Endothelial cell of umbilical vein (primary cell): ENCODE measurements at regions not wholly inside any gene's neighbourhood (a gene's known extent, or its start where the extent isn't known, plus 50 kb on each side); places are given as distances from the start of the nearest gene placed in this dataset.

Source experiments
- BruUV-seq: library from RNA; stranded (reverse); fragments of 400-500 nt; replicated peaks from 2 replicates; lab custom pipeline; 2021; lab: Mats Ljungman, UMichigan
- CTCF ChIA-PET: fragments of 300-600, 350-600 bp; sonication (Branson Sonifier 250); formaldehyde crosslinking; loops from one replicate; lab custom pipeline; 2021; ENCODE audit warnings: antibody characterized with exemption, inconsistent platforms; lab: Charles Lee
- POLR2A ChIA-PET: fragments of 300-600, 350-600 bp; sonication (Branson Sonifier 250); formaldehyde crosslinking; loops from one replicate; lab custom pipeline; 2021; ENCODE audit warnings: antibody characterized with exemption, inconsistent platforms; lab: Charles Lee
- DNase-seq: peaks from one replicate; pipeline ENCODE4 v3.0.0-alpha.2; 2011; ENCODE audit warnings: low read depth, low spot score
- FAIRE-seq: peaks from 2 replicates; lab custom pipeline; 2011; peaks lifted over from hg19 to GRCh38; lab: Jason Lieb, UNC
- H2AFZ ChIP-seq: 2 replicates; pipeline ENCODE4 v1.6.0; 2012; ENCODE audit warnings: low read depth, low read length, control low read depth, inconsistent platforms
- H3K27ac ChIP-seq: 2 replicates; pipeline ENCODE4 v1.5.1; 2011; ENCODE audit warnings: low read depth, mild to moderate bottlenecking, control low read depth, low read length, moderate library complexity; ENCODE audit not compliant: insufficient read depth
- H3K27me3 ChIP-seq, 2 experiments: 2 replicates each; pipeline versions ENCODE4 v1.6.0 to v1.6.1; 2011; ENCODE audit warnings: low read length in 2 of 2, mixed read lengths in 1 of 2; ENCODE audit not compliant: control insufficient read depth in 2 of 2, insufficient read depth in 2 of 2
- H3K36me3 ChIP-seq, 2 experiments: 2 replicates in 1 of 2; 3 replicates in 1 of 2; pipeline ENCODE4 v1.5.1; 2011; ENCODE audit warnings: low read length in 2 of 2, mild to moderate bottlenecking in 1 of 2, moderate library complexity in 1 of 2; ENCODE audit not compliant: control insufficient read depth in 2 of 2, insufficient read depth in 2 of 2; ENCODE audit errors: extremely low read depth in 1 of 2
- H3K4me1 ChIP-seq: 3 replicates; pipeline ENCODE4 v1.5.1; 2011; ENCODE audit warnings: mild to moderate bottlenecking, low read length; ENCODE audit not compliant: control insufficient read depth, insufficient read depth; ENCODE audit errors: extremely low read depth
- H3K4me2 ChIP-seq: 2 replicates; pipeline ENCODE4 v1.6.1; 2011; ENCODE audit warnings: low read length, control low read depth, mixed read lengths; ENCODE audit not compliant: insufficient read depth
- H3K4me3 ChIP-seq, 3 experiments: fragments of 200-600 bp in 1 of 3; sonication (generic), shearing (Covaris generic) in 1 of 3; replicated peaks in 1 of 3; 2 replicates each; pipeline ENCODE4 v1.5.1; 2011 to 2016; ENCODE audit warnings: control low read depth in 3 of 3, low read length in 3 of 3, mild to moderate bottlenecking in 2 of 3, inconsistent platforms in 1 of 3, low read depth in 1 of 3, moderate library complexity in 1 of 3; ENCODE audit not compliant: insufficient read depth in 1 of 3
- H3K79me2 ChIP-seq: 2 replicates; pipeline ENCODE4 v1.6.0; 2012; ENCODE audit warnings: low read length, inconsistent platforms; ENCODE audit not compliant: control insufficient read depth, insufficient read depth
- H3K9ac ChIP-seq: replicated peaks from 2 replicates; pipeline ENCODE3; 2011; ENCODE audit warnings: low read length, control low read depth; ENCODE audit not compliant: insufficient read depth; ENCODE audit errors: extremely low read depth
- H3K9me1 ChIP-seq: replicated peaks from 3 replicates; pipeline ENCODE4 v1.6.0; 2011; ENCODE audit warnings: mild to moderate bottlenecking, low read length; ENCODE audit not compliant: control insufficient read depth, insufficient read depth; ENCODE audit errors: extremely low read depth
- H3K9me3 ChIP-seq: replicated peaks from 2 replicates; pipeline ENCODE4 v1.5.1; 2012; ENCODE audit warnings: low read length, inconsistent platforms; ENCODE audit not compliant: control insufficient read depth, insufficient read depth
- H4K20me1 ChIP-seq: replicated peaks from 2 replicates; pipeline ENCODE3; 2011; ENCODE audit warnings: mild to moderate bottlenecking, low read length; ENCODE audit not compliant: control insufficient read depth, insufficient read depth; ENCODE audit errors: extremely low read depth
- EZH2 ChIP-seq: IDR thresholded peaks from 2 replicates; pipeline ENCODE4 v1.6.1; 2012; ENCODE audit warnings: borderline replicate concordance, low read depth, mild to moderate bottlenecking, moderate library complexity, low read length, inconsistent platforms; ENCODE audit not compliant: severe bottlenecking
- FOS ChIP-seq: IDR thresholded peaks from 2 replicates; pipeline ENCODE4 v1.6.1; 2011; ENCODE audit warnings: mild to moderate bottlenecking, low read length, moderate library complexity, borderline replicate concordance; ENCODE audit not compliant: insufficient read depth
- GATA2 ChIP-seq: IDR thresholded peaks from 2 replicates; pipeline ENCODE4 v1.7.0; 2011; ENCODE audit warnings: low read depth, mild to moderate bottlenecking, moderate library complexity, mixed read lengths, low read length; ENCODE audit not compliant: insufficient read length, insufficient read depth
- JUN ChIP-seq: IDR thresholded peaks from 2 replicates; pipeline ENCODE4 v1.6.1; 2011; ENCODE audit warnings: borderline replicate concordance, low read depth; ENCODE audit not compliant: insufficient read length, insufficient read depth
- MYC ChIP-seq: IDR thresholded peaks from one replicate; pipeline ENCODE4 v1.6.1; 2011; ENCODE audit warnings: mild to moderate bottlenecking, low read depth, low read length
- POLR2A ChIP-seq: IDR thresholded peaks from 2 replicates; pipeline ENCODE4 v1.6.1; 2012; ENCODE audit warnings: low read depth, mild to moderate bottlenecking, control low read depth, low read length
- POLR2AphosphoS5 ChIP-seq: IDR thresholded peaks from 2 replicates; pipeline ENCODE4 v1.6.1; 2012; ENCODE audit warnings: low read depth, mild to moderate bottlenecking, control low read depth, low read length, moderate library complexity; ENCODE audit not compliant: insufficient read depth
- dilution Hi-C: fragments of 300-500 bp; cut with MboI; formaldehyde crosslinking; loops from one replicate; pipeline ENCODE4 v1.15.0; 2019; ENCODE audit warnings: low sequenced_read_pairs; ENCODE audit not compliant: extremely low pct_ligation_motif_present
- intact Hi-C: fragments of 100-400 bp; cut with micrococcal nuclease; formaldehyde crosslinking; loops from one replicate; pipeline ENCODE4 v1.10.0; 2022
- TF ChIP-seq, protein P1 (sequence below), 2 donors: IDR thresholded peaks; 1 replicate in 1 of 2; 2 replicates in 1 of 2; pipeline ENCODE4 v1.5.1; 2011; ENCODE audit warnings: low read length in 2 of 2, mild to moderate bottlenecking in 2 of 2, moderate library complexity in 2 of 2, control low read depth in 1 of 2, inconsistent platforms in 1 of 2, low read depth in 1 of 2; ENCODE audit not compliant: insufficient read depth in 1 of 2; ENCODE audit errors: extremely low read depth in 1 of 2
- TF ChIP-seq, protein P2 (sequence below): IDR thresholded peaks from 2 replicates; pipeline ENCODE4 v1.6.1; 2011; ENCODE audit not compliant: insufficient read depth, insufficient read length

DNA sequence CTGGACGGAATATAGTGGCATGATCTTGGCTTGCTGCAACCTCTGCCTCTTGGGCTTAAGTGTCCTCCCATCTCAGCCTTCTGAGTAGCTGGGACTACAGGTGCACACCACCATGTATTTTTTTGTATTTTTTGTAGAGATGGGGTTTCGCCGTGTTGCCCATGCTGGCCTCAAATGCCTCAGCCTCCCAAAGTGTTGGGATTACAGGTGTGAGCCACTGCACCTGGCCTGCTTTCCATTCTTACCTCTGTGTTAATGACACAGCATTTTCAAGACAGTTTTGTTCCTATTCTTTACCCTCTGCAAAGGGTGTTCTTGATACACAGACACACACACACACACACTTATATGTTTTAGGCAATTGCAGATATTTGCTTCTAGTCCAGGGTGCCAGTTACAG, 113.3 kb downstream of the LRRC70 start:
- Histone ChIP-seq H3K9ac (no peak overlapping the region), H2AFZ (no peak overlapping the region), H3K4me2 (no peak overlapping the region), H3K4me1 (no peaks in the 10 kb centered on the region), H3K4me3 (no peak overlapping the region), H3K27me3 (no peaks in the 10 kb centered on the region), H3K9me1 (no peaks in the 10 kb centered on the region), H3K79me2 (no peaks in the 10 kb centered on the region), H3K36me3 (no peaks in the 10 kb centered on the region), H3K9me3 (no peaks in the 10 kb centered on the region), H3K27ac (no peak overlapping the region), H4K20me1 (no peaks in the 10 kb centered on the region)
- intact Hi-C loops (no loop called here), dilution Hi-C loops (no loop called here)
- DNase-seq (no peak), FAIRE-seq (no peak)
- ChIA-PET POLR2A (no interaction called here), CTCF (no interaction called here)
- BruUV-seq = no TSS peak
- no peak for TF ChIP-seq FOS
- TF ChIP-seq, protein P1, sequence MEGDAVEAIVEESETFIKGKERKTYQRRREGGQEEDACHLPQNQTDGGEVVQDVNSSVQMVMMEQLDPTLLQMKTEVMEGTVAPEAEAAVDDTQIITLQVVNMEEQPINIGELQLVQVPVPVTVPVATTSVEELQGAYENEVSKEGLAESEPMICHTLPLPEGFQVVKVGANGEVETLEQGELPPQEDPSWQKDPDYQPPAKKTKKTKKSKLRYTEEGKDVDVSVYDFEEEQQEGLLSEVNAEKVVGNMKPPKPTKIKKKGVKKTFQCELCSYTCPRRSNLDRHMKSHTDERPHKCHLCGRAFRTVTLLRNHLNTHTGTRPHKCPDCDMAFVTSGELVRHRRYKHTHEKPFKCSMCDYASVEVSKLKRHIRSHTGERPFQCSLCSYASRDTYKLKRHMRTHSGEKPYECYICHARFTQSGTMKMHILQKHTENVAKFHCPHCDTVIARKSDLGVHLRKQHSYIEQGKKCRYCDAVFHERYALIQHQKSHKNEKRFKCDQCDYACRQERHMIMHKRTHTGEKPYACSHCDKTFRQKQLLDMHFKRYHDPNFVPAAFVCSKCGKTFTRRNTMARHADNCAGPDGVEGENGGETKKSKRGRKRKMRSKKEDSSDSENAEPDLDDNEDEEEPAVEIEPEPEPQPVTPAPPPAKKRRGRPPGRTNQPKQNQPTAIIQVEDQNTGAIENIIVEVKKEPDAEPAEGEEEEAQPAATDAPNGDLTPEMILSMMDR (IDR thresholded peaks at IDR 0.05; ENCODE audit: extremely low read depth in 1 of 2, insufficient read depth in 1 of 2, low read depth in 1 of 2, low read length in 2 of 2) = no peak
- TF ChIP-seq POLR2AphosphoS5 = no peak
- TF ChIP-seq JUN = no peak

- TF ChIP-seq MYC = no peak
- TF ChIP-seq POLR2A = no peak
- no peak for TF ChIP-seq FOS
- TF ChIP-seq, protein P2, sequence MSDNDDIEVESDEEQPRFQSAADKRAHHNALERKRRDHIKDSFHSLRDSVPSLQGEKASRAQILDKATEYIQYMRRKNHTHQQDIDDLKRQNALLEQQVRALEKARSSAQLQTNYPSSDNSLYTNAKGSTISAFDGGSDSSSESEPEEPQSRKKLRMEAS = no peak
- TF ChIP-seq JUN = no peak
- no peak for TF ChIP-seq GATA2
- TF ChIP-seq, protein P1 (IDR thresholded peaks at IDR 0.05; ENCODE audit: extremely low read depth in 1 of 2, insufficient read depth in 1 of 2, low read depth in 1 of 2, low read length in 2 of 2) = no peak
- no peak for TF ChIP-seq EZH2
- no peak for TF ChIP-seq POLR2AphosphoS5
- DNase-seq (no peak), FAIRE-seq (no peak)
- Histone ChIP-seq H3K4me3 (no peak overlapping the region), H3K9me1 (no peaks in the 10 kb centered on the region), H3K4me2 (no peak overlapping the region), H3K79me2 (no peaks in the 10 kb centered on the region), H3K9me3 (no peaks in the 10 kb centered on the region), H3K4me1 (no peaks in the 10 kb centered on the region), H4K20me1 (no peaks in the 10 kb centered on the region), H2AFZ (no peak overlapping the region), H3K27me3 (no peaks in the 10 kb centered on the region), H3K27ac (no peak overlapping the region), H3K9ac (no peak overlapping the region), H3K36me3 (no peaks in the 10 kb centered on the region)
- dilution Hi-C loops (no loop called here), intact Hi-C loops (no loop called here)
- ChIA-PET CTCF (interaction anchor here (1.5 kb wide), 1 partner anchor 28 kb away, joined by 3 read pairs; no protein-coding TSS in a partner anchor), POLR2A (no interaction called here)
- no TSS peak for BruUV-seq
Observed at GRCh38 chr5:62690421-62690820, 111.8 kb downstream of the LRRC70 start.
